ENCODE measurements at regions not wholly inside any gene's neighbourhood (a gene's known extent, or its start where the extent isn't known, plus 50 kb on each side); places are given as distances from the start of the nearest gene placed in this dataset.

DNA sequence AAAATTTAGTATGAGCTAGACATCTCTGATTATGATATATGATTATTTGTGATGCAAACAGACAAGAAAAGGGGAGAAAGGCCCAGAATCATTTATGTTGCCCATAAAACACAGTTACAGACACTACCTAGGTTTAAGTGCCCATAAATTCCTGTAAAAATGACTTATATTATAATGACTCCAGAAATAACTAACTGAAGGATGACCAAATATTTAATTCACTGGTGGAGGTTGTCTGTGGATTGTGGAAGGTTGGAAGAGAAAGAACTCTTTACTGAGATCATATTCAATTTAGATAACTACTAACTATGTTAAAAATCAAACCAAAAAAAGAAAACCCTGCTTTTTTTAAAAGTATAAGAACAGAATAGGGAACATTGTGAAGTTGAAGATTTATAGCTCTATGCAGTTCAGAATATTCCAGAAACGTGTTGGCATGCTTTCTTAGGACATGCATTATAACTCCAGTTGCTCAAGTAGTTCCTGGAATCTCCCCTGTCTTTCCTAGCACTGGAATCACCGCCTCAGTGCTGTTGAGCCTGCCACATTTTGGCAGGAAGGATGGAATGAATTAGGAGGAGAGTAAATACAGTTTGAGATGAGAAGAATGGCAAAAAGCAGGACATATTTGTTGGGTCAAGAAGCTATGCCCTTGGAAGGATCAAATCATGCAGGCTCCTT lies 72.0 kb upstream of the PAPPA start:
- Mint-ChIP-seq H3K27ac (ENCODE audit: unreplicated experiment) (no peak overlapping the region), H3K36me3 (ENCODE audit: insufficient read depth, unreplicated experiment) (no peaks in the 10 kb centered on the region), H3K27me3 (ENCODE audit: unreplicated experiment) (no peaks in the 10 kb centered on the region), H3K4me1 (ENCODE audit: low read depth, unreplicated experiment) (no peaks in the 10 kb centered on the region), H3K9me3 (ENCODE audit: low read depth, unreplicated experiment) (peaks cover 3% of the 10 kb centered on the region), H3K4me3 (ENCODE audit: low read depth, unreplicated experiment) (no peak overlapping the region)
- no TSS peak for BruUV-seq (replicated peaks)
- TF ChIP-seq CTCF (IDR thresholded peaks at IDR 0.05; ENCODE audit: unreplicated experiment) = no peak
- no peak for DNase-seq
- CTCF ChIA-PET = no interaction called here
- intact Hi-C loops (cut with micrococcal nuclease; ENCODE audit: unreplicated experiment) = no loop called here

- Mint-ChIP-seq H3K36me3 (ENCODE audit: insufficient read depth, unreplicated experiment) (no peaks in the 10 kb centered on the region), H3K4me1 (ENCODE audit: low read depth, unreplicated experiment) (no peaks in the 10 kb centered on the region), H3K4me3 (ENCODE audit: low read depth, unreplicated experiment) (no peak overlapping the region), H3K27ac (ENCODE audit: unreplicated experiment) (no peak overlapping the region), H3K9me3 (ENCODE audit: low read depth, unreplicated experiment) (no peaks in the 10 kb centered on the region), H3K27me3 (ENCODE audit: unreplicated experiment) (no peaks in the 10 kb centered on the region)
- CTCF ChIA-PET = no interaction called here
- no TSS peak for BruUV-seq (replicated peaks)
- no peak for TF ChIP-seq CTCF (IDR thresholded peaks at IDR 0.05; ENCODE audit: unreplicated experiment)
- DNase-seq = no peak
- intact Hi-C loops (cut with micrococcal nuclease; ENCODE audit: unreplicated experiment) = no loop called here
Measured at GRCh38 chr9:116083837-116084236, 69.8 kb upstream of the PAPPA start.

- no peaks in the 10 kb centered on the region for H3K9me3 Mint-ChIP-seq (ENCODE audit: low read depth, unreplicated experiment)
- intact Hi-C loops (cut with micrococcal nuclease; ENCODE audit: unreplicated experiment) = no loop called here
- BruUV-seq (replicated peaks) = no TSS peak
- CTCF ChIA-PET = no interaction called here
- DNase-seq = no peak
- no peaks in the 10 kb centered on the region for H3K27me3 Mint-ChIP-seq (ENCODE audit: unreplicated experiment)
- no peak for TF ChIP-seq CTCF (IDR thresholded peaks at IDR 0.05; ENCODE audit: unreplicated experiment)
- H3K27ac Mint-ChIP-seq (ENCODE audit: unreplicated experiment) = no peak overlapping the region
- H3K36me3 Mint-ChIP-seq (ENCODE audit: insufficient read depth, unreplicated experiment) = no peaks in the 10 kb centered on the region
- no peaks in the 10 kb centered on the region for H3K4me1 Mint-ChIP-seq (ENCODE audit: low read depth, unreplicated experiment)
- no peak overlapping the region for H3K4me3 Mint-ChIP-seq (ENCODE audit: low read depth, unreplicated experiment)
Measured at GRCh38 chr9:116084497-116084896, 69.1 kb upstream of the PAPPA start.

DNA sequence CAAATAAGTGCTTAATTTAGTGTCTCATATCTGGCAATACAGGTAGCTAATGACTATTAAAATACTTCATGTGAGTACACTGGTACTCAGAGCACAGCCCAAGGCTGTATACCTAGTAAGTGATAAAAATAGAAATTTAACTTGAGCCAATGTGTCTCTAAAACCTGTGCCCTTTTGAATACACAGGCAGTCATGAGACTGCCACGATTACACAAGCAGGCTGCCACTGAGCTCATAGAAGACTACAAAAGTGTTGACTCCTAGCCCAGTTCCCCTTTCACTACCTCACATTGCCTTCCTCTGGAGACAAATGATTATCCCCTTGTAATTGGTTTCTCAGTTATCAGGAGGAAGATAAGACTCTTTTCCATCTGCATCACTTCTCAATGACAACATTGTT lies 66.3 kb upstream of the PAPPA start:
- CTCF ChIA-PET = no interaction called here
- no peak overlapping the region for H3K4me3 Mint-ChIP-seq (ENCODE audit: low read depth, unreplicated experiment)
- no peak overlapping the region for H3K27ac Mint-ChIP-seq (ENCODE audit: unreplicated experiment)
- no peak for TF ChIP-seq CTCF (IDR thresholded peaks at IDR 0.05; ENCODE audit: unreplicated experiment)
- BruUV-seq (replicated peaks) = no TSS peak
- H3K27me3 Mint-ChIP-seq (ENCODE audit: unreplicated experiment) = no peaks in the 10 kb centered on the region
- no peaks in the 10 kb centered on the region for H3K4me1 Mint-ChIP-seq (ENCODE audit: low read depth, unreplicated experiment)
- DNase-seq = no peak
- H3K36me3 Mint-ChIP-seq (ENCODE audit: insufficient read depth, unreplicated experiment) = no peaks in the 10 kb centered on the region
- peaks cover 4% of the 10 kb centered on the region for H3K9me3 Mint-ChIP-seq (ENCODE audit: low read depth, unreplicated experiment)
- intact Hi-C loops (cut with micrococcal nuclease; ENCODE audit: unreplicated experiment) = no loop called here

Data from Calu3 (cell line).